ENCODE measurements at regions not wholly inside any gene's neighbourhood (a gene's known extent, or its start where the extent isn't known, plus 50 kb on each side); places are given as distances from the start of the nearest gene placed in this dataset.

DNA sequence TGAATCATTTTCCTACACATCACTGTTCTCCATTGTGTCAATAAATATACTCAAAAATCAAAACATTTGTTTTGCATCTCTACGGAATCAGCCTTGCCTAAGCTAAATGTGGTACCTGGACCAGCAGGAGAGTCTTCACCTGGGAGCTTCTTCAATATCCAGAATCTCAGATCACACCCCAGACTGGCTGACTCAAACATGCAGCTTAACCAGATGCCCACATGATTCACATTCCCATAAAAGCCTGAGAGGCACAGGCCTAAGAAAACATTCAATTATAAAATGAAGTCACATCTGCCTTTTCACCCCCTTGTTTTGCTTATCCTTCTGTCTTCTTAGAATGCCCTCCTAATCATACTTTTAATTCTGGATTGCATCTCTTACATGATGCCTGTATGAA, 1045.5 kb upstream of the NXPH2 start:
- TF ChIP-seq, protein P1, sequence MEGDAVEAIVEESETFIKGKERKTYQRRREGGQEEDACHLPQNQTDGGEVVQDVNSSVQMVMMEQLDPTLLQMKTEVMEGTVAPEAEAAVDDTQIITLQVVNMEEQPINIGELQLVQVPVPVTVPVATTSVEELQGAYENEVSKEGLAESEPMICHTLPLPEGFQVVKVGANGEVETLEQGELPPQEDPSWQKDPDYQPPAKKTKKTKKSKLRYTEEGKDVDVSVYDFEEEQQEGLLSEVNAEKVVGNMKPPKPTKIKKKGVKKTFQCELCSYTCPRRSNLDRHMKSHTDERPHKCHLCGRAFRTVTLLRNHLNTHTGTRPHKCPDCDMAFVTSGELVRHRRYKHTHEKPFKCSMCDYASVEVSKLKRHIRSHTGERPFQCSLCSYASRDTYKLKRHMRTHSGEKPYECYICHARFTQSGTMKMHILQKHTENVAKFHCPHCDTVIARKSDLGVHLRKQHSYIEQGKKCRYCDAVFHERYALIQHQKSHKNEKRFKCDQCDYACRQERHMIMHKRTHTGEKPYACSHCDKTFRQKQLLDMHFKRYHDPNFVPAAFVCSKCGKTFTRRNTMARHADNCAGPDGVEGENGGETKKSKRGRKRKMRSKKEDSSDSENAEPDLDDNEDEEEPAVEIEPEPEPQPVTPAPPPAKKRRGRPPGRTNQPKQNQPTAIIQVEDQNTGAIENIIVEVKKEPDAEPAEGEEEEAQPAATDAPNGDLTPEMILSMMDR (IDR thresholded peaks at IDR 0.05), result no peak
- TF ChIP-seq POLR2AphosphoS5 (IDR thresholded peaks at IDR 0.05; ENCODE audit: insufficient read depth in 1 of 2, low read depth in 1 of 2), result no peak

All from vagina (tissue), 2 donors.